ENCODE measurements at regions not wholly inside any gene's neighbourhood (a gene's known extent, or its start where the extent isn't known, plus 50 kb on each side); places are given as distances from the start of the nearest gene placed in this dataset.

DNA sequence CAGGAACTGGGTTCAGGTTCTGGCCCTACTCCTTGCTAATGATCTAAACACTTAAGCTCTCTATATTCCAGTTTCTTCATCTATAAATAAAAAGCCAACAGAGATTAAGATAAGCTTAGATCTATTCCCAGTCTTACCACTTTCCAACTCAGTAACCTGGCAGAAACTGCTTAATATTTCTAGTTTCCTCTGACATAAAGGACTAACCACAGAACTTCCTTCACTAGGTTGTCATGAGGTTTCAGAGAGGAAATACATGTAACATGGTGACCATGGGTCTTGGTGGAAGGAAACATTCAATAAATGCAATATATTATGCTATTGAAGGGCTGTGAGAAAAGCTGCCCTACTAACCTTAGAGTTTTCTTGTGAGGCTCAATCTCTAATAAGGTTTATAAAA lies 114.4 kb upstream of the PDE1A start:
- intact Hi-C loops (cut with DNase I): no loop called here

DNA sequence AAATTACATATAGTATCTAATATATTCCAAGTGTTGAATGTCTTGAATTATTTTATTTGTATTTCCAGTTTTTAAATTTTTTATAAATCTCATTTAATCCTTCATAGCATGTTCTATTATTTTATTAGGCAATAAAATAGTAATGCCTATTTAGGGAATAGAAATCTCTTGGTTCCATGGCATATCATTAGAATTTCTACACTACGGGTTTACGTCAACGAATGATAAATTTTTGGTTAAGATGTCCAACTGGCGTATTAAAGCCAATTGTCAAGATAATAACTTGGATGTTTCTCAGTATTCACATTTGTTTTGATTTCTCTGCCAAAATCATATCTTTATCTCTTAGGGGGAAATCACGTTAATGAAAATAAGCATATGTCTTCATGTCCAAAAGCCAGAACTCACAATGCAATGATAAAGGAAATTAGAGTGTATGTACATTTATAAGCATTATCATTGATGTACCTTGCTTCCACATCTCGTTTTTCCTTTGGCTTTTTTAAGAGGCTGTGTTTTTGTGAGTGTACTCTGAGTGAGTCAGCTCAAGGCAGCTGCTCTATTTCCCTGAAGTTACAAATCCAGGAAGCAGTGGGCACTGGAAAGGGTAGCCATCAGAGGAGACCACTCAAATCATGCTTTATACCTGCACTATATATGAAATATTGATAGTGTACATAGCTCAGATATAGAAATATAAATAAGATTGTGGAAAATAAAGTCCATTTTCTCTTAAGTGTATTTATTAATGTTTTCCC lies 115.8 kb upstream of the PDE1A start:
- TF ChIP-seq, protein P1, sequence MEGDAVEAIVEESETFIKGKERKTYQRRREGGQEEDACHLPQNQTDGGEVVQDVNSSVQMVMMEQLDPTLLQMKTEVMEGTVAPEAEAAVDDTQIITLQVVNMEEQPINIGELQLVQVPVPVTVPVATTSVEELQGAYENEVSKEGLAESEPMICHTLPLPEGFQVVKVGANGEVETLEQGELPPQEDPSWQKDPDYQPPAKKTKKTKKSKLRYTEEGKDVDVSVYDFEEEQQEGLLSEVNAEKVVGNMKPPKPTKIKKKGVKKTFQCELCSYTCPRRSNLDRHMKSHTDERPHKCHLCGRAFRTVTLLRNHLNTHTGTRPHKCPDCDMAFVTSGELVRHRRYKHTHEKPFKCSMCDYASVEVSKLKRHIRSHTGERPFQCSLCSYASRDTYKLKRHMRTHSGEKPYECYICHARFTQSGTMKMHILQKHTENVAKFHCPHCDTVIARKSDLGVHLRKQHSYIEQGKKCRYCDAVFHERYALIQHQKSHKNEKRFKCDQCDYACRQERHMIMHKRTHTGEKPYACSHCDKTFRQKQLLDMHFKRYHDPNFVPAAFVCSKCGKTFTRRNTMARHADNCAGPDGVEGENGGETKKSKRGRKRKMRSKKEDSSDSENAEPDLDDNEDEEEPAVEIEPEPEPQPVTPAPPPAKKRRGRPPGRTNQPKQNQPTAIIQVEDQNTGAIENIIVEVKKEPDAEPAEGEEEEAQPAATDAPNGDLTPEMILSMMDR (IDR thresholded peaks at IDR 0.05): no peak
- no peak for ATAC-seq
- Histone ChIP-seq H3K4me3 (no peak overlapping the region), H3K9me3 (no peaks in the 10 kb centered on the region), H3K4me1 (peaks cover 0 to 7% of the 10 kb centered on the region in 2 donors), H3K36me3 (no peaks in the 10 kb centered on the region), H3K27me3 (no peaks in the 10 kb centered on the region), H3K27ac (no peak overlapping the region)
- no peak for DNase-seq
- intact Hi-C loops (cut with DNase I): no loop called here

More for the DNA sequence above, 114.4 kb upstream of the PDE1A start:
- Histone ChIP-seq H3K27ac (no peak overlapping the region), H3K27me3 (no peaks in the 10 kb centered on the region), H3K4me3 (no peak overlapping the region), H3K9me3 (no peaks in the 10 kb centered on the region), H3K36me3 (no peaks in the 10 kb centered on the region), H3K4me1 (peaks cover 0 to 7% of the 10 kb centered on the region in 2 donors)
- DNase-seq (no peak), ATAC-seq (no peak)
- TF ChIP-seq, protein P1 (IDR thresholded peaks at IDR 0.05): no peak

DNA sequence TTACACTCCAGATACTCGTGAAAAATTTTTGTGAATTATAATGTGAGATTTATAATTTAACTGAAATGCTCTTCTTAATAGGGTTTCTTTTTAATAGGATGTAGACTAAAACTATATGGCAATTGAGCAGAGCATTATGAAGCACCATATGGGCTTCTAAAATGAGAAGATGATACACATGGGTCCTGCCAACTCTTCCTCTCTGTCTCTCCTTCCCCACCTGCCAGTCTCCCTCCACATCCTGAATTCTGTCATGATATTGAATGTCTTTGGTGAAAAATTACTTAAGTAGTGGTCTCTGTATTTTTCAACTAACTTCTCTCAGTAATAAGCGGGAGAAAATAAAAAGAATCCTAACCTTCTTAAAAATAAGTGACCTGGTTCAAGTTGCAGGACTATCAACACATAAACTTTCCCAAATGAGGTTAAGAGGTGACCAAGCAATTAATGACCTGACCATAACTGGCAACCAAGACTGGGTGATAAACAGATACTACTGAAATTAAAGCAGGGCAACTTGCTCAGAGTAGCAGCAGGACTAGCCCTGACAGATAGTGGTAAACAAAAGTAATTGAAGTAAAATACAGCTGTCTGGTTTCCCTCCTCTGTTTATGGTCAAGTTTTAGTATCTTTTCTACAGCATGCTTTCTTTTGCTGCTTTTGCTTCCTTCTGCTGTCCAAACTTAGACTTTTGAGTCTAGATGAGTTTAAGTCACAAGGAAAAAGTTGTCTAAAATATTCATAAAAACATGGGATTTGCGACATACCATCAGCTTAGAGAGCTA lies 117.1 kb upstream of the PDE1A start:
- Histone ChIP-seq H3K4me3 (no peak overlapping the region), H3K4me1 (peaks cover 0 to 7% of the 10 kb centered on the region in 2 donors), H3K9me3 (no peaks in the 10 kb centered on the region), H3K27me3 (no peaks in the 10 kb centered on the region), H3K36me3 (no peaks in the 10 kb centered on the region), H3K27ac (no peak overlapping the region)
- ATAC-seq (no peak), DNase-seq (no peak)
- TF ChIP-seq, protein P1 (IDR thresholded peaks at IDR 0.05): no peak
- intact Hi-C loops (cut with DNase I): no loop called here

DNA sequence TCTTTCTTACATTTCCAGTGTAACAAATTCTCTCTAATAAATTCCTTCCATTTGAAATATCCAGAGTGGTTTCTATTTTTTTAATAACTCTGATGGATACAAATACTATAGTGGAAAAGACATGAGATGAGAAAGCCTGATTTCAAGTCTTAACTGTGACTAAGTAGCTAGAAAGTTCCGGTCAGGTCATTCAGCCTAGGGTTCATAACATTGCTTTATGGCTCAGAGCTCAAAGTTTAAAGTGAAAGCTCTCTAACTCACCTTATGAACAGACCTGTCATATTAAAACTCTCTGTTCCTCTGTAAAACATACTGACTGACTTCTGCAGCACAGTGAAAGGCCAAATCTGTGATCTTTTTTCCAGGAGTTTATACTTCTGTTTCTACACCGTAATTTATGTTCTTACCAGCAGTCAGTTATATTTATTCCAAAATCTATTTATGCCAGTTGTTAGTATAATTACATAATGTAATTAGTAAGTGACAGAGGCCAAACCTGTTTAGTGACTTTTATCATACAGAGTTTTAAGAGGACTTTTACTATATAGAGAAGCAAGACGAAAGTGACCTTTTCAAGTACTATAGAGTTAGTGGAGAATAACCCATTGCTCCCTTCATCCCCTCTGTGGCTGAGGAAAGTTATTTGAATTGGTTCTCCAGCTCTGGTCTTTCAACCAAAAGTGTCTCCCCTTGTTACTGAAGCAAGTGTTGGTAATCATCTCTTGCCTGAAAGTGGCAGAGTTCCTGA lies 118.8 kb upstream of the PDE1A start:
- H3K4me3 ChIP-seq: no peak overlapping the region
- DNase-seq: no peak
- no peak for ATAC-seq
- H3K9me3 ChIP-seq: no peaks in the 10 kb centered on the region
- intact Hi-C loops (cut with DNase I): no loop called here
- peaks cover 0 to 3% of the 10 kb centered on the region in 2 donors for H3K4me1 ChIP-seq
- H3K27ac ChIP-seq: no peak overlapping the region
- H3K36me3 ChIP-seq: no peaks in the 10 kb centered on the region
- no peaks in the 10 kb centered on the region for H3K27me3 ChIP-seq
- TF ChIP-seq, protein P1 (IDR thresholded peaks at IDR 0.05): no peak

All from left lung (tissue), 4 donors.